Ascending aorta (tissue), 2 donors: ENCODE measurements at regions not wholly inside any gene's neighbourhood (a gene's known extent, or its start where the extent isn't known, plus 50 kb on each side); places are given as distances from the start of the nearest gene placed in this dataset.
"Not testable (repeated sequence)": the region's sequence is repeated elsewhere in the genome, so short reads cannot be mapped to it uniquely, and the experiment has no call there.

Experiments
- DNase-seq, 2 donors: peaks; one replicate each; pipeline ENCODE4 v3.0.0-alpha.2; 2019; ENCODE audit warnings: low spot score in 2 of 2
- H3K27ac ChIP-seq, 2 donors: fragments of 200-600 bp; sonication (generic); one replicate each; pipeline ENCODE4 v1.5.1; 2016 to 2017; ENCODE audit warnings: mild to moderate bottlenecking in 1 of 2
- H3K27me3 ChIP-seq: fragments of 200-600 bp; sonication (generic); one replicate; pipeline ENCODE4 v1.5.1; 2017
- H3K36me3 ChIP-seq, 2 donors: fragments of 200-600 bp; sonication (generic); one replicate each; pipeline ENCODE4 v1.5.1; 2016
- H3K4me1 ChIP-seq, 2 donors: fragments of 200-600 bp; sonication (generic); one replicate each; pipeline ENCODE4 v1.5.1; 2016 to 2017; ENCODE audit warnings: mild to moderate bottlenecking in 1 of 2
- H3K4me3 ChIP-seq, 2 donors: fragments of 200-600 bp; sonication (generic); one replicate each; pipeline ENCODE4 v1.5.1; 2016 to 2017; ENCODE audit warnings: mild to moderate bottlenecking in 1 of 2
- H3K9me3 ChIP-seq, 2 donors: fragments of 200-600 bp; sonication (generic); one replicate each; pipeline ENCODE4 v1.5.1; 2016
- CTCF ChIP-seq, 3 experiments: fragments of 200-600 bp in 2 of 3; fragments of 450-650 bp in 1 of 3; sonication (generic) in 2 of 3; IDR thresholded peaks; one replicate each; pipeline ENCODE4 v1.5.1; 2016 to 2019; ENCODE audit warnings: antibody characterized with exemption in 3 of 3, mild to moderate bottlenecking in 1 of 3, moderate library complexity in 1 of 3
- intact Hi-C: fragments of 100-400 bp; cut with DNase I; formaldehyde crosslinking; loops from one replicate; pipeline ENCODE4 v1.15.1; 2023

- H3K27ac ChIP-seq: no peak overlapping the region
These were observed 501.1 kb upstream of the JAG1 start for GRCh38 chr20:11174861-11175260.

GRCh38 chr20:11176431-11176830 lies 502.6 kb upstream of the JAG1 start:
- DNase-seq: no peak
- Histone ChIP-seq H3K9me3 (no peaks in the 10 kb centered on the region), H3K4me1 (peaks cover 0 to 15% of the 10 kb centered on the region in 2 donors), H3K27ac (no peak overlapping the region), H3K27me3 (no peaks in the 10 kb centered on the region), H3K36me3 (no peaks in the 10 kb centered on the region), H3K4me3 (no peak overlapping the region)
- TF ChIP-seq CTCF (IDR thresholded peaks at IDR 0.05): no peak
- intact Hi-C loops: no loop called here

More at GRCh38 chr20:11174861-11175260, 501.1 kb upstream of the JAG1 start:
- Histone ChIP-seq H3K4me3 (no peak overlapping the region), H3K4me1 (peaks cover 0 to 26% of the 10 kb centered on the region in 2 donors), H3K9me3 (no peaks in the 10 kb centered on the region), H3K36me3 (no peaks in the 10 kb centered on the region), H3K27me3 (no peaks in the 10 kb centered on the region)
- no peak for TF ChIP-seq CTCF (IDR thresholded peaks at IDR 0.05)
- intact Hi-C loops: no loop called here
- DNase-seq: no peak

GRCh38 chr20:11178946-11179654 lies 505.3 kb upstream of the JAG1 start:
- no peak for TF ChIP-seq CTCF (IDR thresholded peaks at IDR 0.05)
- Histone ChIP-seq H3K36me3 (no peaks in the 10 kb centered on the region), H3K27ac (peak overlapping the region; percentile 3 to 28), H3K9me3 (no peaks in the 10 kb centered on the region), H3K4me1 (peaks cover 0 to 13% of the 10 kb centered on the region in 2 donors), H3K4me3 (no peak overlapping the region), H3K27me3 (no peaks in the 10 kb centered on the region)
- no peak for DNase-seq
- intact Hi-C loops: no loop called here

GRCh38 chr20:11180186-11180585 lies 506.4 kb upstream of the JAG1 start:
- Histone ChIP-seq H3K27me3 (no peaks in the 10 kb centered on the region), H3K9me3 (peaks cover 0 to 3% of the 10 kb centered on the region in 2 donors), H3K27ac (no peak overlapping the region), H3K4me3 (no peak overlapping the region), H3K4me1 (peaks cover 0 to 4% of the 10 kb centered on the region in 2 donors), H3K36me3 (no peaks in the 10 kb centered on the region)
- TF ChIP-seq CTCF (IDR thresholded peaks at IDR 0.05): no peak
- intact Hi-C loops: no loop called here
- DNase-seq: no peak

GRCh38 chr20:11181129-11181528 lies 507.3 kb upstream of the JAG1 start:
- DNase-seq, H3K9me3 ChIP-seq, H3K36me3 ChIP-seq, H3K27me3 ChIP-seq, intact Hi-C loops, H3K27ac ChIP-seq, H3K4me1 ChIP-seq, H3K4me3 ChIP-seq: not testable (repeated sequence)

- H3K27me3 ChIP-seq: no peaks in the 10 kb centered on the region
- no peaks in the 10 kb centered on the region for H3K36me3 ChIP-seq
- H3K4me1 ChIP-seq: peaks cover 0 to 4% of the 10 kb centered on the region in 2 donors
- peaks cover 0 to 5% of the 10 kb centered on the region in 2 donors for H3K9me3 ChIP-seq
- no peak overlapping the region for H3K27ac ChIP-seq
- intact Hi-C loops: no loop called here
- no peak for DNase-seq
- no peak overlapping the region for H3K4me3 ChIP-seq
- TF ChIP-seq CTCF (IDR thresholded peaks at IDR 0.05): no peak
These were observed 508.2 kb upstream of the JAG1 start for GRCh38 chr20:11181966-11182365.
